Suprapubic skin (tissue), 4 donors: ENCODE measurements at regions not wholly inside any gene's neighbourhood (a gene's known extent, or its start where the extent isn't known, plus 50 kb on each side); places are given as distances from the start of the nearest gene placed in this dataset.

Source experiments
- DNase-seq, 2 donors: peaks; one replicate each; pipeline ENCODE4 v3.0.0-alpha.2; 2019; ENCODE audit warnings: low spot score in 2 of 2
- H3K27ac ChIP-seq: fragments of 200-600 bp; sonication (generic); one replicate; pipeline ENCODE4 v1.5.1; 2019
- H3K27me3 ChIP-seq: fragments of 200-600 bp; sonication (generic); one replicate; pipeline ENCODE4 v1.5.1; 2019
- H3K36me3 ChIP-seq: fragments of 200-600 bp; sonication (generic); one replicate; pipeline ENCODE4 v1.5.1; 2019
- H3K4me1 ChIP-seq: fragments of 200-600 bp; sonication (generic); one replicate; pipeline ENCODE4 v1.5.1; 2019
- H3K4me3 ChIP-seq: fragments of 200-600 bp; sonication (generic); one replicate; pipeline ENCODE4 v1.5.1; 2019; ENCODE audit warnings: mild to moderate bottlenecking
- H3K9me3 ChIP-seq: fragments of 200-600 bp; sonication (generic); one replicate; pipeline ENCODE4 v1.5.1; 2019
- CTCF ChIP-seq, 2 donors: fragments of 200-600 bp in 1 of 2; fragments of 450-650 bp in 1 of 2; sonication (generic) in 1 of 2; IDR thresholded peaks; one replicate each; pipeline ENCODE4 v1.5.1; 2016 to 2019; ENCODE audit warnings: antibody characterized with exemption in 2 of 2, mild to moderate bottlenecking in 1 of 2, moderate library complexity in 1 of 2
- EP300 ChIP-seq: sonication (generic); formaldehyde crosslinking; IDR thresholded peaks from one replicate; pipeline ENCODE4 v1.6.1; 2017; ENCODE audit warnings: antibody characterized with exemption
- POLR2A ChIP-seq, 2 donors: fragments of 450-650 bp; IDR thresholded peaks; one replicate each; pipeline ENCODE4 v1.6.1; 2017; ENCODE audit warnings: antibody characterized with exemption in 2 of 2, mild to moderate bottlenecking in 2 of 2, moderate library complexity in 2 of 2
- POLR2AphosphoS5 ChIP-seq, 3 donors: sonication (generic); formaldehyde crosslinking; IDR thresholded peaks; one replicate each; pipeline ENCODE4 v1.6.1; 2017; ENCODE audit warnings: antibody characterized with exemption in 3 of 3
- WGBS: methylation state at CpG from one replicate; pipeline ENCODE4 v1.1.5; 2018; 5-methylcytosine and 5-hydroxymethylcytosine counted together

GRCh38 chr6:80566361-80566760 is 459.9 kb downstream of the BCKDHB start:
- Histone ChIP-seq H3K9me3 (no peaks in the 10 kb centered on the region), H3K4me3 (no peak overlapping the region), H3K27me3 (no peaks in the 10 kb centered on the region), H3K27ac (no peak overlapping the region), H3K36me3 (no peaks in the 10 kb centered on the region), H3K4me1 (no peaks in the 10 kb centered on the region)
- 73% methylated on average over 1 of the region's 1 CpG for WGBS
- no peak for DNase-seq
- TF ChIP-seq EP300: no peak
- TF ChIP-seq CTCF (IDR thresholded peaks at IDR 0.05): no peak
- no peak for TF ChIP-seq POLR2A (IDR thresholded peaks at IDR 0.05)
- TF ChIP-seq POLR2AphosphoS5 (IDR thresholded peaks at IDR 0.05): no peak

- Histone ChIP-seq H3K4me3 (no peak overlapping the region), H3K4me1 (peaks cover 7% of the 10 kb centered on the region), H3K36me3 (no peaks in the 10 kb centered on the region), H3K9me3 (no peaks in the 10 kb centered on the region), H3K27ac (no peak overlapping the region), H3K27me3 (no peaks in the 10 kb centered on the region)
- no peak for DNase-seq
- TF ChIP-seq POLR2A (IDR thresholded peaks at IDR 0.05): no peak
- WGBS: 76% methylated on average over 5 of the region's 5 CpGs
These were observed 446.7 kb downstream of the BCKDHB start for GRCh38 chr6:80553071-80553740.

GRCh38 chr6:80550748-80551147 is 444.3 kb downstream of the BCKDHB start:
- H3K36me3 ChIP-seq: no peaks in the 10 kb centered on the region
- TF ChIP-seq CTCF (IDR thresholded peaks at IDR 0.05): no peak
- TF ChIP-seq POLR2AphosphoS5 (IDR thresholded peaks at IDR 0.05): no peak
- no peak for TF ChIP-seq POLR2A (IDR thresholded peaks at IDR 0.05)
- no peak for TF ChIP-seq EP300
- no peak for DNase-seq
- no peak overlapping the region for H3K27ac ChIP-seq
- H3K27me3 ChIP-seq: no peaks in the 10 kb centered on the region
- no peak overlapping the region for H3K4me3 ChIP-seq
- WGBS: 89% methylated on average over 4 of the region's 4 CpGs
- peaks cover 8% of the 10 kb centered on the region for H3K4me1 ChIP-seq
- H3K9me3 ChIP-seq: no peaks in the 10 kb centered on the region

GRCh38 chr6:80550281-80550680 is 443.8 kb downstream of the BCKDHB start:
- Histone ChIP-seq H3K27ac (no peak overlapping the region), H3K9me3 (no peaks in the 10 kb centered on the region), H3K4me3 (no peak overlapping the region), H3K4me1 (peaks cover 8% of the 10 kb centered on the region), H3K27me3 (no peaks in the 10 kb centered on the region), H3K36me3 (no peaks in the 10 kb centered on the region)
- DNase-seq: no peak
- WGBS: 50% methylated on average over 2 of the region's 2 CpGs
- no peak for TF ChIP-seq CTCF (IDR thresholded peaks at IDR 0.05)
- no peak for TF ChIP-seq POLR2A (IDR thresholded peaks at IDR 0.05)
- TF ChIP-seq POLR2AphosphoS5 (IDR thresholded peaks at IDR 0.05): no peak
- no peak for TF ChIP-seq EP300

GRCh38 chr6:80548532-80548931 is 442.1 kb downstream of the BCKDHB start:
- TF ChIP-seq POLR2A (IDR thresholded peaks at IDR 0.05): no peak
- no peak for TF ChIP-seq EP300
- no peak for TF ChIP-seq CTCF (IDR thresholded peaks at IDR 0.05)
- Histone ChIP-seq H3K4me1 (peaks cover 8% of the 10 kb centered on the region), H3K27ac (no peak overlapping the region), H3K27me3 (no peaks in the 10 kb centered on the region), H3K36me3 (no peaks in the 10 kb centered on the region), H3K4me3 (no peak overlapping the region), H3K9me3 (no peaks in the 10 kb centered on the region)
- DNase-seq: no peak
- 75% methylated on average over 6 of the region's 6 CpGs for WGBS

- TF ChIP-seq POLR2AphosphoS5 (IDR thresholded peaks at IDR 0.05) (no peak), POLR2A (IDR thresholded peaks at IDR 0.05) (no peak), CTCF (IDR thresholded peaks at IDR 0.05) (no peak), EP300 (no peak)
- H3K4me3 ChIP-seq: no peak overlapping the region
- no peak for DNase-seq
- H3K4me1 ChIP-seq: peaks cover 8% of the 10 kb centered on the region
- H3K27me3 ChIP-seq: no peaks in the 10 kb centered on the region
- no peaks in the 10 kb centered on the region for H3K9me3 ChIP-seq
- no peaks in the 10 kb centered on the region for H3K36me3 ChIP-seq
- WGBS: 38% methylated on average over 1 of the region's 1 CpG
- no peak overlapping the region for H3K27ac ChIP-seq
These were observed 441.4 kb downstream of the BCKDHB start for GRCh38 chr6:80547827-80548226.
